Sigmoid colon (tissue), 4 donors: ENCODE measurements at regions not wholly inside any gene's neighbourhood (a gene's known extent, or its start where the extent isn't known, plus 50 kb on each side); places are given as distances from the start of the nearest gene placed in this dataset.

ENCODE experiments used
- CTCF ChIP-seq, 4 experiments: fragments of 450-650 bp in 3 of 4; fragments of 200-600 bp in 1 of 4; IDR thresholded peaks; one replicate each; pipeline ENCODE4 v1.5.1; 2016 to 2019; ENCODE audit warnings: antibody characterized with exemption in 4 of 4, mild to moderate bottlenecking in 3 of 4, moderate library complexity in 2 of 4
- EP300 ChIP-seq, 4 donors: sonication (generic); formaldehyde crosslinking; IDR thresholded peaks; one replicate each; pipeline ENCODE4 v1.6.1; 2017; ENCODE audit warnings: antibody characterized with exemption in 4 of 4
- POLR2A ChIP-seq, 2 donors: fragments of 450-650 bp; IDR thresholded peaks; one replicate each; pipeline ENCODE4 v1.6.1; 2016; ENCODE audit warnings: antibody characterized with exemption in 2 of 2, mild to moderate bottlenecking in 2 of 2, moderate library complexity in 2 of 2

DNA sequence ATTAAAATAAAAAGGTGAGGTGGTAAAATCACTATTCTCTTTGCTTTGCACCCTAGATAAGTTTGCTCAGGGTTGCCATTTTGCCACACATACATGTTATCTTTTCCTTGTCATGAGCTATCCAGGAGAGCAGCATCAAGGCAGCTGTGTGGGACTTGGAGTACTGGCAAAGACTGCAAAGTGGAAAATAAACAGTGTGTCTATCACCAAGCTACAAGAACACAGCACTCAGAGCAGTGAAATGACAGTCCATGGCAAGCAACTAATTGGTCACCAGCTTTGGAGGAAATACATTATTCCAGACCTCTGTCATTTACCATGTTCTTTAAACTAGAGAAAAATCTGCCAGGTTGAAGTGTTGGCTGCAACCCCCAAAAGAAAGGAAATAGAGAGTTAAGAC lies 687.8 kb upstream of the FANCL start:
- no peak for TF ChIP-seq CTCF (IDR thresholded peaks at IDR 0.05)
- TF ChIP-seq POLR2A (IDR thresholded peaks at IDR 0.05), result no peak
- no peak for TF ChIP-seq EP300 (IDR thresholded peaks at IDR 0.05)
